Calu3 (cell line): ENCODE measurements at regions not wholly inside any gene's neighbourhood (a gene's known extent, or its start where the extent isn't known, plus 50 kb on each side); places are given as distances from the start of the nearest gene placed in this dataset.

Experiments
- BruUV-seq: library from RNA; stranded (reverse); fragments of 400-500 nt; replicated peaks from 2 replicates; lab custom pipeline; 2021; lab: Mats Ljungman, UMichigan
- CTCF ChIA-PET: fragments of 300-600 bp; sonication (Branson Sonifier 250); formaldehyde crosslinking; loops from one replicate; lab custom pipeline; 2022; ENCODE audit warnings: antibody characterized with exemption; lab: Charles Lee
- DNase-seq: peaks from one replicate; pipeline ENCODE4 v3.0.0; 2022
- H3K27ac Mint-ChIP-seq: one replicate; pipeline ENCODE4 v1.8.0; 2022; ENCODE audit warnings: mixed read lengths; ENCODE audit not compliant: unreplicated experiment
- H3K27me3 Mint-ChIP-seq: one replicate; pipeline ENCODE4 v1.8.0; 2022; ENCODE audit warnings: mixed read lengths; ENCODE audit not compliant: unreplicated experiment
- H3K36me3 Mint-ChIP-seq: one replicate; pipeline ENCODE4 v1.8.0; 2022; ENCODE audit warnings: mild to moderate bottlenecking, moderate library complexity, mixed read lengths; ENCODE audit not compliant: insufficient read depth, unreplicated experiment
- H3K4me1 Mint-ChIP-seq: one replicate; pipeline ENCODE4 v1.8.0; 2022; ENCODE audit warnings: mild to moderate bottlenecking, low read depth, mixed read lengths; ENCODE audit not compliant: unreplicated experiment
- H3K4me3 Mint-ChIP-seq: one replicate; pipeline ENCODE4 v1.8.0; 2022; ENCODE audit warnings: mild to moderate bottlenecking, low read depth, moderate library complexity, mixed read lengths; ENCODE audit not compliant: unreplicated experiment
- H3K9me3 Mint-ChIP-seq: one replicate; pipeline ENCODE4 v1.8.0; 2022; ENCODE audit warnings: low read depth, mixed read lengths; ENCODE audit not compliant: unreplicated experiment
- intact Hi-C: fragments of 100-400 bp; cut with micrococcal nuclease; formaldehyde crosslinking; loops from one replicate; pipeline ENCODE4 v1.10.0; 2022; ENCODE audit not compliant: unreplicated experiment
- TF ChIP-seq, protein P1 (sequence below): fragments of 200-600 bp; IDR thresholded peaks from one replicate; pipeline ENCODE4 v1.8.0; 2022; ENCODE audit warnings: antibody characterized with exemption; ENCODE audit not compliant: unreplicated experiment

DNA sequence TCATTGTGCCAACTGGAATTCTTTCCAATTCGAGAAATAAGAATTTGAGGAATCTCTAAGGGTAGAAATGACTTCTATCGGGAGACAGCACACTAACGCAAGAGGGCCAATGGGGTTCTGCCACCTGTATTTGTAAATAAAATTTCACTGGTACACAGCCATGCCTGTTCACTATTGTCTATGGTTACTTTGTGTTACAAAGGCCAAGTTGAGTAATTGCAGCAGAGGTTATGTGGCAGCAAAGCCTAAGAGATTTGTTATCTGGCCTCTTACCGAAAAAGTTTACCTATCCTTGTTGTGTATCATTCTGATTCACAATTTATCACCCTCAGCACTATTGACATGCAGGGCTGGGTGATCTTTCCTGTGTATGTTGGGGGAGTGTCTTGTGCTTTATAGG is 278.0 kb downstream of the KLF5 start:
- no peak overlapping the region for H3K4me3 Mint-ChIP-seq
- CTCF ChIA-PET, result no interaction called here
- no peaks in the 10 kb centered on the region for H3K9me3 Mint-ChIP-seq
- intact Hi-C loops, result loop anchor here (2.0 kb wide), 1 partner anchor 32 kb away; no protein-coding TSS in a partner anchor
- peaks cover 4% of the 10 kb centered on the region for H3K36me3 Mint-ChIP-seq
- H3K4me1 Mint-ChIP-seq, result no peaks in the 10 kb centered on the region
- peak overlapping the region; percentile 97 for H3K27ac Mint-ChIP-seq
- TF ChIP-seq, protein P1, sequence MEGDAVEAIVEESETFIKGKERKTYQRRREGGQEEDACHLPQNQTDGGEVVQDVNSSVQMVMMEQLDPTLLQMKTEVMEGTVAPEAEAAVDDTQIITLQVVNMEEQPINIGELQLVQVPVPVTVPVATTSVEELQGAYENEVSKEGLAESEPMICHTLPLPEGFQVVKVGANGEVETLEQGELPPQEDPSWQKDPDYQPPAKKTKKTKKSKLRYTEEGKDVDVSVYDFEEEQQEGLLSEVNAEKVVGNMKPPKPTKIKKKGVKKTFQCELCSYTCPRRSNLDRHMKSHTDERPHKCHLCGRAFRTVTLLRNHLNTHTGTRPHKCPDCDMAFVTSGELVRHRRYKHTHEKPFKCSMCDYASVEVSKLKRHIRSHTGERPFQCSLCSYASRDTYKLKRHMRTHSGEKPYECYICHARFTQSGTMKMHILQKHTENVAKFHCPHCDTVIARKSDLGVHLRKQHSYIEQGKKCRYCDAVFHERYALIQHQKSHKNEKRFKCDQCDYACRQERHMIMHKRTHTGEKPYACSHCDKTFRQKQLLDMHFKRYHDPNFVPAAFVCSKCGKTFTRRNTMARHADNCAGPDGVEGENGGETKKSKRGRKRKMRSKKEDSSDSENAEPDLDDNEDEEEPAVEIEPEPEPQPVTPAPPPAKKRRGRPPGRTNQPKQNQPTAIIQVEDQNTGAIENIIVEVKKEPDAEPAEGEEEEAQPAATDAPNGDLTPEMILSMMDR, result no peak
- peak; percentile 25 for DNase-seq
- no peaks in the 10 kb centered on the region for H3K27me3 Mint-ChIP-seq
- BruUV-seq, result no TSS peak

DNA sequence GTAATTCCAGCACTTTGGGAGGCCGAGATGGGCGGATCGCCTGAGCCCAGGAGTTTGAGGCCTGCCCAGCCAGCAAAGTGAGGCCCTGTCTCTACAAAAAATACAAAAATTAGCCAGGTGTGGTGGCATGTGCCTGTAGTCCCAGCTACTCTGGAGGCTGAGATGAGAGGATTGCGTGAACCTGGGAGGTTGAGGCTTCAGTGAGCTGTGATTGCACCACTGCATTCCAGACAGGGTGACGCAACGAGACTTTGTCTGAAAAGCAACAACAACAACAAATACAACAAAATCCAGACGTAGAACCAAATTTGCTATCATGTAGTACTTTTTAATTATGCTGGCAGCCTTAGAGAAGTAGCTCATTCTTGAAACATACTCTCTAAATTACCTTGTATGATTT is 277.1 kb downstream of the KLF5 start:
- intact Hi-C loops, result loop anchor here (2.0 kb wide), 2 partner anchors 33 to 371 kb away; no protein-coding TSS in a partner anchor
- Mint-ChIP-seq H3K36me3 (peaks cover 4% of the 10 kb centered on the region), H3K27me3 (no peaks in the 10 kb centered on the region), H3K4me1 (no peaks in the 10 kb centered on the region), H3K27ac (peak overlapping the region; percentile 97), H3K9me3 (no peaks in the 10 kb centered on the region), H3K4me3 (no peak overlapping the region)
- BruUV-seq, result no TSS peak
- peak; percentile 30 for DNase-seq
- CTCF ChIA-PET, result no interaction called here
- TF ChIP-seq, protein P1, result no peak

DNA sequence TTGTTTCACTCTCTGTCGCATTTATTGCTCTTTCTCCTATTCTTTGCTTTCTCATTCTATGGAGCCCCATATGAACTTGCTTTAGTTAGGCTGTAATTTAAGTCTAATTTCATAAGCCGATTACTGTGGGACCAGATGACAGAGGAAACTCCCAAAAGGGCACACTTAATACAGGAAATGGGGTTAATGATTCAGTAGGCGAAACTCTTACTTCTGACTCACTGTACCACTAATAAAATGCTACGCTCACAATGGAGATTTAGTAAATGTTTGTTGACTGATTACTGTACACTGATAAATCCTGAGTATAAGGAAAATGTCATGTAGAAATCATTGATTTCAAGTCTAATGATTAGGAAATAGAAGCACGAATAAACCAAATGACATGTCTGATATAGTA is 276.4 kb downstream of the KLF5 start:
- Mint-ChIP-seq H3K36me3 (peaks cover 4% of the 10 kb centered on the region), H3K27me3 (no peaks in the 10 kb centered on the region), H3K4me3 (peak overlapping the region; percentile 43), H3K27ac (peak overlapping the region; percentile 97), H3K9me3 (no peaks in the 10 kb centered on the region), H3K4me1 (no peaks in the 10 kb centered on the region)
- TF ChIP-seq, protein P1, result no peak
- no TSS peak for BruUV-seq
- intact Hi-C loops, result loop anchor here (2.0 kb wide), 1 partner anchor 372 kb away; no protein-coding TSS in a partner anchor
- CTCF ChIA-PET, result interaction anchor here (0.6 kb wide), 1 partner anchor 27 kb away, joined by 4 read pairs; no protein-coding TSS in a partner anchor
- DNase-seq, result no peak

DNA sequence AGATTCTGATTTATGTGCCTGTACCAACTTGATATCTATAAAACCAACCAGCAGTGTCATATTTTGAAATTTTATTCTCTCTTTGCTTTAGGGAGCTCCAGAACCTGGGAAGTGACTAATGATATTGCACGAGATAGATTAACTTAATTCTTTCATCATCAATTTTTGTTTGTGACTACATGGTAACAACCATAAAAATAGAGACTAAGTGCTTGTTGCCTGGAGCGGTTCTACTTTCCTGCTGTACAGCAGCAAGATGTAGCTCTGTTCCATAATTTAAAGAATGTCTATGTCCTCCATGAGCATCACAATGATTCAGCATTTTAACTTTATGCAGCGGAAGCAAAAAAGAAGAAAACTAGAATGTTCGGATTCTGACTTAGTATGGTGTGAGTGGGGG is 275.6 kb downstream of the KLF5 start:
- Mint-ChIP-seq H3K4me1 (peaks cover under 1% of the 10 kb centered on the region), H3K27ac (peak overlapping the region; percentile 97), H3K36me3 (peaks cover 4% of the 10 kb centered on the region), H3K27me3 (no peaks in the 10 kb centered on the region), H3K4me3 (no peak overlapping the region), H3K9me3 (no peaks in the 10 kb centered on the region)
- CTCF ChIA-PET, result interaction anchor here (0.6 to 1.0 kb wide), 3 partner anchors 9 to 517 kb away, joined by 3 read pairs; no protein-coding TSS in a partner anchor
- TF ChIP-seq, protein P1, result no peak
- no TSS peak for BruUV-seq
- intact Hi-C loops, result loop anchor here (2.0 kb wide), 1 partner anchor 372 kb away; no protein-coding TSS in a partner anchor
- no peak for DNase-seq
